ENCODE measurements at regions not wholly inside any gene's neighbourhood (a gene's known extent, or its start where the extent isn't known, plus 50 kb on each side); places are given as distances from the start of the nearest gene placed in this dataset.

- DNase-seq (ENCODE audit: low spot score) = no peak
These were observed 53.6 kb upstream of the EPCAM start for GRCh38 chr2:47315475-47315874.

GRCh38 chr2:47313728-47314127 is 55.4 kb upstream of the EPCAM start:
- DNase-seq (ENCODE audit: low spot score) = no peak

- DNase-seq (ENCODE audit: low spot score) = no peak
These were observed 55.9 kb upstream of the EPCAM start for GRCh38 chr2:47313141-47313691.

GRCh38 chr2:47312491-47312850 is 56.6 kb upstream of the EPCAM start:
- no peak for DNase-seq (ENCODE audit: low spot score)

- DNase-seq (ENCODE audit: low spot score) = no peak
These were observed 57.2 kb upstream of the EPCAM start for GRCh38 chr2:47311764-47312490.

- DNase-seq (ENCODE audit: low spot score) = peak; percentile 97
These were observed 58.1 kb upstream of the EPCAM start for GRCh38 chr2:47310801-47311560.

- DNase-seq (ENCODE audit: low spot score) = peak; percentile 84
These were observed 58.9 kb upstream of the EPCAM start for GRCh38 chr2:47309952-47310800.

GRCh38 chr2:47309472-47309951 is 59.6 kb upstream of the EPCAM start:
- DNase-seq (ENCODE audit: low spot score) = peak; percentile 50

- DNase-seq (ENCODE audit: low spot score) = no peak
These were observed 62.0 kb upstream of the EPCAM start for GRCh38 chr2:47307066-47307465.

GRCh38 chr2:47304654-47305053 is 64.5 kb upstream of the EPCAM start:
- DNase-seq (ENCODE audit: low spot score) = no peak

GRCh38 chr2:47303341-47304148 is 65.6 kb upstream of the EPCAM start:
- no peak for DNase-seq (ENCODE audit: low spot score)

- no peak for DNase-seq (ENCODE audit: low spot score)
These were observed 66.8 kb upstream of the EPCAM start for GRCh38 chr2:47302308-47302707.

GRCh38 chr2:47301731-47302130 is 67.4 kb upstream of the EPCAM start:
- no peak for DNase-seq (ENCODE audit: low spot score)

- no peak for DNase-seq (ENCODE audit: low spot score)
These were observed 67.9 kb upstream of the EPCAM start for GRCh38 chr2:47301277-47301618.

- peak; percentile 61 for DNase-seq (ENCODE audit: low spot score)
These were observed 68.4 kb upstream of the EPCAM start for GRCh38 chr2:47300609-47301276.

GRCh38 chr2:47300081-47300480 is 69.0 kb upstream of the EPCAM start:
- no peak for DNase-seq (ENCODE audit: low spot score)

GRCh38 chr2:47299555-47299954 is 69.6 kb upstream of the EPCAM start:
- no peak for DNase-seq (ENCODE audit: low spot score)

GRCh38 chr2:47298771-47299170 is 70.3 kb upstream of the EPCAM start:
- no peak for DNase-seq (ENCODE audit: low spot score)

GRCh38 chr2:47297767-47298425 is 71.2 kb upstream of the EPCAM start:
- no peak for DNase-seq (ENCODE audit: low spot score)

GRCh38 chr2:47295981-47296635 is 73.0 kb upstream of the EPCAM start:
- DNase-seq (ENCODE audit: low spot score) = no peak
